CD4-positive, alpha-beta T cell (primary cell): ENCODE measurements at regions not wholly inside any gene's neighbourhood (a gene's known extent, or its start where the extent isn't known, plus 50 kb on each side); places are given as distances from the start of the nearest gene placed in this dataset.

Source experiments
- ATAC-seq: fragments of 200-7000 bp; cut with Tn5 transposase; one replicate; pipeline ENCODE4 v1.10.0; 2022; ENCODE audit warnings: mild to moderate bottlenecking; ENCODE audit not compliant: poor library complexity
- CTCF ChIA-PET: fragments of 350-600 bp; sonication (Branson Sonifier 250); formaldehyde crosslinking; loops from one replicate; lab custom pipeline; 2021; ENCODE audit warnings: antibody characterized with exemption, inconsistent platforms; lab: Charles Lee
- POLR2A ChIA-PET: fragments of 350-600 bp; sonication (Branson Sonifier 250); formaldehyde crosslinking; loops from one replicate; lab custom pipeline; 2021; ENCODE audit warnings: antibody characterized with exemption, inconsistent platforms; lab: Charles Lee
- DNase-seq, 14 experiments: peaks; one replicate each; pipeline ENCODE4 v3.0.0-alpha.2; 2013 to 2020; ENCODE audit warnings: mixed read lengths in 2 of 14
- H3K27ac ChIP-seq, 2 donors: one replicate each; pipeline versions ENCODE4 v1.5.1 to v1.7.0; 2013; ENCODE audit warnings: low read length in 2 of 2, low read depth in 1 of 2, mild to moderate bottlenecking in 1 of 2
- H3K27me3 ChIP-seq, 2 experiments: 1 replicate in 1 of 2; 2 replicates in 1 of 2; pipeline versions ENCODE4 v1.6.1 to v1.7.0; 2013; ENCODE audit warnings: low read length in 2 of 2, control low read depth in 1 of 2, mild to moderate bottlenecking in 1 of 2, moderate library complexity in 1 of 2; ENCODE audit not compliant: insufficient read depth in 2 of 2, control insufficient read depth in 1 of 2
- H3K36me3 ChIP-seq: one replicate; pipeline ENCODE4 v1.6.1; 2013; ENCODE audit warnings: low read length, control low read depth; ENCODE audit not compliant: insufficient read depth
- H3K4me1 ChIP-seq: one replicate; pipeline ENCODE4 v1.6.1; 2013; ENCODE audit warnings: low read length, control low read depth; ENCODE audit not compliant: insufficient read depth
- H3K4me3 ChIP-seq: one replicate; pipeline ENCODE4 v1.5.1; 2013; ENCODE audit warnings: mild to moderate bottlenecking, low read length, moderate library complexity
- H3K9me3 ChIP-seq, 2 experiments: 1 replicate in 1 of 2; 2 replicates in 1 of 2; pipeline versions ENCODE4 v1.6.1 to v1.7.0; 2013; ENCODE audit warnings: low read length in 2 of 2, mild to moderate bottlenecking in 2 of 2, control low read depth in 1 of 2, moderate library complexity in 1 of 2; ENCODE audit not compliant: control insufficient read depth in 1 of 2, insufficient read depth in 1 of 2
- H3K27ac Mint-ChIP-seq: one replicate; pipeline ENCODE4 v1.8.0; 2020; ENCODE audit warnings: mixed read lengths
- H3K27me3 Mint-ChIP-seq: one replicate; pipeline ENCODE4 v1.8.0; 2021; ENCODE audit warnings: mixed read lengths
- H3K36me3 Mint-ChIP-seq: one replicate; pipeline ENCODE4 v1.8.0; 2021; ENCODE audit warnings: low read depth, mixed read lengths
- H3K4me1 Mint-ChIP-seq: one replicate; pipeline ENCODE4 v1.8.0; 2021; ENCODE audit warnings: low read depth, mixed read lengths
- H3K4me3 Mint-ChIP-seq: one replicate; pipeline ENCODE4 v1.8.0; 2020; ENCODE audit warnings: mild to moderate bottlenecking, mixed read lengths
- H3K9me3 Mint-ChIP-seq: one replicate; pipeline ENCODE4 v1.8.0; 2020; ENCODE audit warnings: mixed read lengths
- intact Hi-C, 2 experiments: fragments of 100-400 bp; cut with DNase I in 1 of 2; cut with micrococcal nuclease in 1 of 2; formaldehyde crosslinking; loops; one replicate each; pipeline versions ENCODE4 v1.15.1 to v1.9.0; 2023 to 2025; cut with DNase I, micrococcal nuclease
- TF ChIP-seq, protein P1 (sequence below): fragments of 200-600 bp; IDR thresholded peaks from one replicate; pipeline ENCODE4 v1.8.0; 2022; ENCODE audit warnings: antibody characterized with exemption, mild to moderate bottlenecking

- intact Hi-C loops = no loop called here
- ChIA-PET POLR2A (no interaction called here), CTCF (no interaction called here)
- DNase-seq (no peak), ATAC-seq (no peak)
- no peaks in the 10 kb centered on the region for H3K36me3 Mint-ChIP-seq
- no peak overlapping the region for H3K27ac ChIP-seq
- TF ChIP-seq, protein P1, sequence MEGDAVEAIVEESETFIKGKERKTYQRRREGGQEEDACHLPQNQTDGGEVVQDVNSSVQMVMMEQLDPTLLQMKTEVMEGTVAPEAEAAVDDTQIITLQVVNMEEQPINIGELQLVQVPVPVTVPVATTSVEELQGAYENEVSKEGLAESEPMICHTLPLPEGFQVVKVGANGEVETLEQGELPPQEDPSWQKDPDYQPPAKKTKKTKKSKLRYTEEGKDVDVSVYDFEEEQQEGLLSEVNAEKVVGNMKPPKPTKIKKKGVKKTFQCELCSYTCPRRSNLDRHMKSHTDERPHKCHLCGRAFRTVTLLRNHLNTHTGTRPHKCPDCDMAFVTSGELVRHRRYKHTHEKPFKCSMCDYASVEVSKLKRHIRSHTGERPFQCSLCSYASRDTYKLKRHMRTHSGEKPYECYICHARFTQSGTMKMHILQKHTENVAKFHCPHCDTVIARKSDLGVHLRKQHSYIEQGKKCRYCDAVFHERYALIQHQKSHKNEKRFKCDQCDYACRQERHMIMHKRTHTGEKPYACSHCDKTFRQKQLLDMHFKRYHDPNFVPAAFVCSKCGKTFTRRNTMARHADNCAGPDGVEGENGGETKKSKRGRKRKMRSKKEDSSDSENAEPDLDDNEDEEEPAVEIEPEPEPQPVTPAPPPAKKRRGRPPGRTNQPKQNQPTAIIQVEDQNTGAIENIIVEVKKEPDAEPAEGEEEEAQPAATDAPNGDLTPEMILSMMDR = no peak
- H3K4me3 ChIP-seq = no peak overlapping the region
- H3K4me3 Mint-ChIP-seq = no peak overlapping the region
- no peaks in the 10 kb centered on the region for H3K4me1 Mint-ChIP-seq
- H3K9me3 ChIP-seq = no peaks in the 10 kb centered on the region
- no peaks in the 10 kb centered on the region for H3K36me3 ChIP-seq
- H3K27ac Mint-ChIP-seq = no peak overlapping the region
- peaks cover 0 to 4% of the 10 kb centered on the region in 2 experiments for H3K27me3 ChIP-seq
- no peaks in the 10 kb centered on the region for H3K4me1 ChIP-seq
- no peaks in the 10 kb centered on the region for H3K9me3 Mint-ChIP-seq
- peaks cover 5% of the 10 kb centered on the region for H3K27me3 Mint-ChIP-seq
These were observed 124.2 kb downstream of the ASB7 start for GRCh38 chr15:100726421-100727190.

GRCh38 chr15:100727291-100727851 lies 125.0 kb downstream of the ASB7 start:
- TF ChIP-seq, protein P1 = no peak
- no peaks in the 10 kb centered on the region for H3K36me3 ChIP-seq
- Mint-ChIP-seq H3K27me3 (peaks cover 5% of the 10 kb centered on the region), H3K36me3 (no peaks in the 10 kb centered on the region), H3K27ac (no peak overlapping the region), H3K4me3 (no peak overlapping the region), H3K4me1 (no peaks in the 10 kb centered on the region), H3K9me3 (no peaks in the 10 kb centered on the region)
- H3K9me3 ChIP-seq = no peaks in the 10 kb centered on the region
- ChIA-PET POLR2A (no interaction called here), CTCF (no interaction called here)
- peaks cover 0 to 4% of the 10 kb centered on the region in 2 experiments for H3K27me3 ChIP-seq
- no peak for DNase-seq
- H3K4me3 ChIP-seq = no peak overlapping the region
- H3K27ac ChIP-seq = no peak overlapping the region
- ATAC-seq = no peak
- intact Hi-C loops = no loop called here
- no peaks in the 10 kb centered on the region for H3K4me1 ChIP-seq

GRCh38 chr15:100728371-100729201 lies 126.2 kb downstream of the ASB7 start:
- H3K27ac ChIP-seq = no peak overlapping the region
- H3K4me3 ChIP-seq = no peak overlapping the region
- ChIA-PET POLR2A (no interaction called here), CTCF (no interaction called here)
- Mint-ChIP-seq H3K9me3 (no peaks in the 10 kb centered on the region), H3K27ac (no peak overlapping the region), H3K36me3 (no peaks in the 10 kb centered on the region), H3K4me3 (no peak overlapping the region), H3K27me3 (no peaks in the 10 kb centered on the region), H3K4me1 (no peaks in the 10 kb centered on the region)
- no peaks in the 10 kb centered on the region for H3K4me1 ChIP-seq
- peaks cover 0 to 4% of the 10 kb centered on the region in 2 experiments for H3K27me3 ChIP-seq
- TF ChIP-seq, protein P1 = no peak
- no peak for ATAC-seq
- no peak for DNase-seq
- intact Hi-C loops = no loop called here
- no peaks in the 10 kb centered on the region for H3K9me3 ChIP-seq
- H3K36me3 ChIP-seq = no peaks in the 10 kb centered on the region
